MG63 (cell line): ENCODE measurements at regions not wholly inside any gene's neighbourhood (a gene's known extent, or its start where the extent isn't known, plus 50 kb on each side); places are given as distances from the start of the nearest gene placed in this dataset.
"Not testable (repeated sequence)": the region's sequence is repeated elsewhere in the genome, so short reads cannot be mapped to it uniquely, and the experiment has no call there.

ENCODE experiments used
- DNase-seq: peaks from one replicate; pipeline ENCODE4 v3.0.0-alpha.2; 2020
- H3K27me3 ChIP-seq: fragments of 250-450 bp; sonication (Bioruptor Pico); 2 replicates; pipeline ENCODE4 v1.5.1; 2020; ENCODE audit warnings: mild to moderate bottlenecking, moderate library complexity
- H3K36me3 ChIP-seq: fragments of 250-450 bp; sonication (Bioruptor Pico); 2 replicates; pipeline ENCODE4 v1.5.1; 2020; ENCODE audit warnings: mild to moderate bottlenecking, moderate library complexity
- H3K4me3 ChIP-seq: fragments of 250-450 bp; sonication (Bioruptor Pico); 2 replicates; pipeline ENCODE4 v1.5.1; 2020; ENCODE audit warnings: mild to moderate bottlenecking, moderate library complexity
- H3K9me3 ChIP-seq: fragments of 250-450 bp; sonication (Bioruptor Pico); 2 replicates; pipeline ENCODE4 v1.5.1; 2020; ENCODE audit warnings: mild to moderate bottlenecking, moderate library complexity

DNA sequence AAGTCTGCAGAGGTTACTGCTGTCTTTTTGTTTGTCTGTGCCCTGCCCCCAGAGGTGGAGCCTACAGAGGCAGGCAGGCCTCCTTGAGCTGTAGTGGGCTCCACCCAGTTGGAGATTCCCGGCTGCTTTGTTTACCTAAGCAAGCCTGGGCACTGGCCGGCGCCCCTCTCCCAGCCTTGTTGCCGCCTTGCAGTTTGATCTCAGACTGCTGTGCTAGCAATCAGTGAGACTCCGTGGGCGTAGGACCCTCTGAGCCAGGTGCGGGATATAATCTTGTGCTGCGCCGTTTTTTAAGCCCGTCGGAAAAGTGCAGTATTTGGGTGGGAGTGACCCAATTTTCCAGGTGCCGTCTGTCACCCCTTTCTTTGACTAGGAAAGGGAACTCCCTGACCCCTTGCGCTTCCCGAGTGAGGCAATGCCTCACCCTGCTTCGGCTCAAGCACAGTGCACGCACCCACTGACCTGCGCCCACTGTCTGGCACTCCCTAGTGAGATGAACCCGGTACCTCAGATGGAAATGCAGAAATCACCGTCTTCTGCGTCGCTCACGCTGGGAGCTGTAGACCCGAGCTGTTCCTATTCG, 198.9 kb upstream of the ECI2 start:
- H3K9me3 ChIP-seq, H3K36me3 ChIP-seq, DNase-seq, H3K4me3 ChIP-seq, H3K27me3 ChIP-seq: not testable (repeated sequence)

DNA sequence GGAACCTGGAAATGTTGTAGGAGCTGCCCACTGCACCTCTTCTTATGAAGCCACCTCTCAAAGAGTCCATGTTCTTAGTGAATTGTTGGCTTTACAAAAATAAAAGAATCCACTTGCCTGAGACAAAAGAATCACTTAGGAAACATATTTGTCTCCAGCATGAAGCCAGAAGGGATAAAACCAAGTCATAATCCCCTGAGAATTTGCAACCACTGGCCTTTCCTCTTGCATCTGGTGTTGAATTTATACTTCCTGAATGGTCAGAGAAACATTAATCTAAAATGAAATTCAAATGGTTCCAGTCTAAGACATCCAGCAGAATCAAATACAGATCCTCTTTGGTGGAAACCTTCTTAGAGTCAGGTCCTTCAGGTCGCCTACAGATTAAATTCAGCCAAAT, 192.5 kb upstream of the ECI2 start:
- no peak for DNase-seq
- H3K36me3 ChIP-seq: no peaks in the 10 kb centered on the region
- H3K27me3 ChIP-seq: no peaks in the 10 kb centered on the region
- no peaks in the 10 kb centered on the region for H3K9me3 ChIP-seq
- no peak overlapping the region for H3K4me3 ChIP-seq

DNA sequence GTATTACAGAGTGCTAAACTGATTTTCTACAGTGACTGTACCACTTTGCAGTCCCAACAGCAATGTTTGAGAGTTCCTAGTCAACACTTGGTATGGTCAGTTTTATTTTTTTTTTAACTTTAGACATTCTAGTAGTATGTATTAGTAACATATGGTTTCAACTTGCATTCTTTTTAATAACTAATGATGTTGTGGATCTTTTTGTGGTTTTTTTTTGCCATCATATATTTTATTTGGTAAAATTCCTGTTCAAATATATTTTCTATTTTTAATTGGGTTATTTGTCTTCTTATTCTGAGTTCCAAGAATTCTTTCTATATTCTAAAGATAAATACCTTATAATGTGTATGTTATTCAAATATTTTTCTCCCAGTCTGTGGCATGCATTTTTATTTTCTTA, 189.4 kb upstream of the ECI2 start:
- Histone ChIP-seq H3K4me3 (no peak overlapping the region), H3K9me3 (no peaks in the 10 kb centered on the region), H3K36me3 (no peaks in the 10 kb centered on the region), H3K27me3 (no peaks in the 10 kb centered on the region)
- no peak for DNase-seq

DNA sequence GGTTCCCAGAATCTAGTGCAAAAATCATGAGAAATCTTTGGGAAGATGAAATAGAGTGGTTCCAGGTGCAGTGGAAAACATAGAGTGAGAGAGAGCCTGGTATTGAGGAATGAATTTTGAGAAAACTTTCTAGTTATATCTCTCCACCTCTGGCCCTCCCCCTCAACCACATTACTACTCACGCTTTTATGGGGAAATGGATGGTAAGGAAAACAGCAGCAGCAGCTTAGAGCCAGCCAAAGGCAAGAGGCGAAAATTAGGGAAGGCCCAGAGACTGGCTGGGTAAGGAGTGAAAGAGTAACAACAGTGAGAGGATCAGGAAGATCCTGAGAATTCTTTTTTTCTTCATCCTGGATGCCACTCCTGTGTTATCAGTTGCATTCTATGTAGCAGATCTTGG, 187.9 kb upstream of the ECI2 start:
- H3K9me3 ChIP-seq: no peaks in the 10 kb centered on the region
- H3K4me3 ChIP-seq: no peak overlapping the region
- H3K27me3 ChIP-seq: no peaks in the 10 kb centered on the region
- no peak for DNase-seq
- no peaks in the 10 kb centered on the region for H3K36me3 ChIP-seq

DNA sequence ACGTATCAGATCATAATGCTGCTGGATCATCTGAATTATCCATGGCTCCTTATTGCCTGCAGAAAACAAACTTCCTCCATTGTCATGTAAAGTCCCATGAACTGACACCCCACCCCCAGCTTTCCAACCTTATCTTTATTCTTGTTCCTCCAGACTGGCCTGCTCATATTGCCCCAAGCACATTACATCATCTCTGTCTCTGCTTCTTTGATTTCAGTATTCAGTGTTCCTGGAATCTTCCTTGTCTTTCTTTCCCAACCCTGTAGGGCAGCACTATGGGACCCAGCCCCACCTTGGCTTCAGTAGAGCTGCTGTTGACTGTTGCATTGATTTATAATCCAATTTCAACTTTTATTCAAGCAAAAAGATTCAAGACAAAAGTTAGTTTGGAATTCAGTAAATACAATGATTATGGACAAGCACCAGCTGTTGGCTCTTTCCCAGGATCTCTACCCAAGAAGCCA, 187.5 kb upstream of the ECI2 start:
- no peak for DNase-seq
- Histone ChIP-seq H3K9me3 (no peaks in the 10 kb centered on the region), H3K4me3 (no peak overlapping the region), H3K36me3 (no peaks in the 10 kb centered on the region), H3K27me3 (no peaks in the 10 kb centered on the region)

DNA sequence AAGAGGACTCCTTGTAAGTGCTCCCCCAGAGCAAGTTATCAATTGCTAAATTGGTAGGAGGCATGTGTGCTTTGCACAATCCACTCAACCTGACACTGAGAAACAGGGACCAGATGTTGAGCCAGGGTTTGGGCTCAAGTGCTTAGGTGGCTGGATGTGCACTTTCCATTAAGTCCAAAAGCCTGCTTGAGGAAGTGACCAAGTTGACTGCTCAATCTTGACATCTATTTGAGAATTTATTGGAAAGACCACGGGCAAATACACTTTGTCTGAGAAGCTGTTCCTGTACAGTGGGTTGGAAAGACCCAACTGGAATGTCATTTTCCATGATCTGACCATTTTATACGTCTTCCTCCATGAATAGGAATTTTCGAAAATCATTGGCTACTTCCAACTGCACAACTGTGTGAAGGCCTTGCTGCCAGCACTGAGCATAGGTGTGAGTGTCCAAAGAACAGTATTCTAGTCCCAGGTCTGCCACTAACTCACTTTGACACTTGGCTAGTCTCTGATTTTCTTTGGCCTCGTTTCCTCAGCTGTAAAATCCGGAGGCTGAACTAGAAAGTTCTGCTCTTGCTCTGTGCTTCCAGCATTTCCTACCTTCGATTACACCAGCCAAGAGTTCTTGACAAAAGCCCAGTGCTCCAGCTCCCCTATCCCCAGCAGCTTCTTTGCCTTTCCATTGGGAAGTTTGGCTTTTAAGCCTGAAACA, 186.9 kb upstream of the ECI2 start:
- Histone ChIP-seq H3K36me3 (no peaks in the 10 kb centered on the region), H3K4me3 (no peak overlapping the region), H3K9me3 (no peaks in the 10 kb centered on the region), H3K27me3 (no peaks in the 10 kb centered on the region)
- DNase-seq: no peak

DNA sequence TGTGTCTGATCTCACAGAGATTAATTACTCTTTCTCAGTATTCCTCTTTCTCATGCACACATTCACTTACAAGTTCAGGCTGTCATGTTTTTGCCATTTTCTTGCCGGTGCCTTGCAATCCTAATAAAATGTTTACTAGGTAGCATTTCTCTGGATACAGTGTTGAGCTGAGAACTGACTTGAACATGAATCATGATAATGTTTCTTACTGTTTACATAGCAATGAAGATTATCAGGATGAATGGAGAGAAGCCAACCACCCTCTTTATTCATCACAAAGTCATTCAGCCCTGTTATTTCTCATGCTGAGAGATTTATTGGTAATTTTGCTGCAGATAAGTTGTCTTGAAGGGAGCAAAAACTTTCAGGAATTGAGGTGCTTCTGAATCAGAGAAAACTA, 185.5 kb upstream of the ECI2 start:
- H3K27me3 ChIP-seq: no peaks in the 10 kb centered on the region
- no peak overlapping the region for H3K4me3 ChIP-seq
- H3K9me3 ChIP-seq: no peaks in the 10 kb centered on the region
- no peaks in the 10 kb centered on the region for H3K36me3 ChIP-seq
- DNase-seq: peak; percentile 5

DNA sequence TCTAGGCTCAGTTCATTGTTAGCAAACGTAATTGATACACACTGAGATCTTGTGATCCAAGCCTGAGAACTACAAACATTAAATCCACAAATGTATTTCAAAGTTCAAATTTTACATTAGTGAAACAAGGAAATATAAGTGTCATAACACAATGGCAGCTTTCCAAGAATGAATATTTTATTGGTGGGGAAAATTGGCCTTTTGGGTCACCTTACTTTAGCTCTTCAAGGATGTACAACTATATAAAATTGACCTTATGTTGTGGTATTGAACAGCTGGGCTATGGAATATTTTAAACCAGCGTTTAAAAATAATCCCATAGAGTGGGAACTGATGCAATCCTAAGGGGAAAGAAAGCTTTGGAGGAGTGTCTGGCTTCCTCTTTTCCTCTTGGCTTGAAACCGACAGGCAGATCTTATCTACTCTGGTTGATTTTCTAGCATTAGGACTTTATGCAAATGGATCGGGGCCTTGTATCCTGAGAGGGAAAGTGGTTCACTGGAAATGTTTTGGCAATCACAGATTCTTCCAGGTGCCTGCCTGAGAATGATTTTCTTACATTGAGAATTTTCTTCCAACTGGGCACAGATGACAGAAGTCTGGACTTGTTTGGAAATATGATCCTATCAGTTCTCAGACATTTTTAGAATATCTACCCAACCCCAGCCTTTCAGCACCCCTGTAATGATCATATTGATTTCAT, 184.8 kb upstream of the ECI2 start:
- H3K36me3 ChIP-seq: no peaks in the 10 kb centered on the region
- no peaks in the 10 kb centered on the region for H3K9me3 ChIP-seq
- no peak for DNase-seq
- no peaks in the 10 kb centered on the region for H3K27me3 ChIP-seq
- no peak overlapping the region for H3K4me3 ChIP-seq

DNA sequence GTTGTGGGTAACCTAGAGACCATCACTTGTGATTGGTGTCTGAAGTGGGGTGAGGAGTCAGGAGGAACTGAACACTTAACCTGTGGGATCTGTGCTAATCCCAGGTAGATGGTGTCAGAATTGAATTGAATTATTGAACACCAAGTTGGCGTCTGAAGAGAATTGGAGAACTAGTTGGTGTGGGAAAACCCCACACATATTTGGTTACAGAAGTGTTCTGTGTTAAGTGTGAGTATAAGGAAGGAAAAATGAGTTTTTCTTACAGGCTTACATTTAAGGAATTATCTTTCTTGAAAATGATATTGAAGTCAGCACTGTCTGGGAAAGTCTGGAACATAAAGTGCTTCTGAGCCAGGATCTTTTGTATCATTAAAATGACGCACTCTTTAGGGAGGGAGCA, 182.9 kb upstream of the ECI2 start:
- DNase-seq: no peak
- Histone ChIP-seq H3K36me3 (no peaks in the 10 kb centered on the region), H3K9me3 (peaks cover 8% of the 10 kb centered on the region; the same call in 1 of the 2 replicates), H3K4me3 (no peak overlapping the region), H3K27me3 (no peaks in the 10 kb centered on the region)

DNA sequence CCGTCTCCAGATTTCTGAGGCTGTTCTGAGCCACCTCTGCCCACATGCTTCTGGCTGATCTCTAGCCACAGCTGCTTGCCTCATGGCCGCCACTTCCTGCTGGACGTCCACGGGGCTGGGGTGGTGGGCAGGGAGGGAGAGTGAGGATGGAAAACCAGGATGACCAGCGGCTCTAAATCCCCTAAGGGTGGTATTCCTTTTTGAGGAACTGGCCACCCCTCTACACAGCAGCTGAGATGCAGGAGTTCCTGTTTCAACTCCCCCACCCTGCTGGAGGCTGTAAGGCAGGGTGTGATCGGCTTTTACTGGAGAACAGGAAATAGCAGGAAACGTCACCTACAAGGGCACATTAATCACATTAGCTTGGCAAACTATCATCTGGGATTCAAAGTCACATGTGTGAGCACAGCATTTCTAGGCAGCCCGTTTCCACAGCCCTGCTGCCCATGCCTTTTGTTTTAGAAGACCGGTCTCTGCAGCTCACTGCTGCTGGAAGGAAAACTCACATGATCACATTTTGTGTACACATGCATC, 181.6 kb upstream of the ECI2 start:
- no peaks in the 10 kb centered on the region for H3K36me3 ChIP-seq
- peaks cover 8% of the 10 kb centered on the region; the same call in 1 of the 2 replicates for H3K9me3 ChIP-seq
- H3K4me3 ChIP-seq: no peak overlapping the region
- H3K27me3 ChIP-seq: no peaks in the 10 kb centered on the region
- peak; percentile 12 for DNase-seq

DNA sequence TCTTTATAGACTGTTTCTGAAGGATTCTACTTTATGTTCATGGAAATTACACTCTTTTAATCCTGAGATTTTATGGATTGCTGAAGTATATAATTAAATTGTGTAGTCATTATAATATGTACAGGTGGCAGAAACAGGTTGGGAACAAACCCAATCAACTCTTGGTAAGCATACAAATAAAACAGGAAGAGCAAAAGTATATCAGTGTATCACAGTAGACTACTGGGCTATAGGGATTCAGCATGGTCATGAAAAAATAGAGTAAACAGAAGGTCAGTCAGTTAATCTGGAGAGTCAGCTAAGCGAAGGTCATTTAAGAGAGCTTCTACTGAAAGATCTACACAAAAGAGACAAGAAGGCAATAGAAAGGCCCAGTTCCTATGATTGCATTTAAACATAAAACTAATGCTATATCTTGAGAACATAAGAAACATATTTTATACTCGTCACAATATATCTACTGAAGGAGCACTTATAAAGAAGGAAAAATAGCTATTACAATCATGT, 178.9 kb upstream of the ECI2 start:
- Histone ChIP-seq H3K9me3 (peaks cover 8% of the 10 kb centered on the region; the same call in 1 of the 2 replicates), H3K27me3 (no peaks in the 10 kb centered on the region), H3K36me3 (no peaks in the 10 kb centered on the region), H3K4me3 (no peak overlapping the region)
- no peak for DNase-seq

DNA sequence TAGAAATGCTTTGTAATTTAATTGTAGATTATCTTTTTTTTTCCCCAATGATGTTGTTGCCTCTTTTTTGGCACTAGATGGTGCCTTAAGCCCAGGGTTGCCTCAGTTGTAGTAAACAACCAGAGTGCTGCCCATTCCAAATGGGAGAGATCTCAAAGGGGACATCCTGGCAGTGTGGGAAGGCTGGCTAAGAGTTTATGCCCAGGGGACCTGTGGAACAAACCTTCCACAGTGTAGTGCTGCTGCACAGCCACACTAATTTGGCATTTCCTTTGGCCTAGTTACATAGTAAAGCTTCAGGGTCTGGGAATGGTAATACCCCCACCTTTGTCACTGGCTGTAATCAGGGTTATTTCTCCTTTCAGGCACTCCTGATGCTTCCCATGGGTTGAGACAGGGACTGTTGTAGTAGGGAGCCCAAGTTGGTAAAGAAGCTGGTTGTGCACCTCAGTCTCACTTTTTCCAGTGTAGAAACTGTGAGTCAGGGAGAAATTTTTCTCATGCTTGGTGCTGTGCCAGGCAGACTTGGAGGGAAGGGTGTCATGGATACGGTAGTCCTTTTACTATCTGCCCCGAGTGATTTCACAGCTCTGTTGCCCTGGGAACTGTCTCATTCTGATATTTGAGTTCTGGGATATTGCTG, 177.8 kb upstream of the ECI2 start:
- H3K4me3 ChIP-seq: no peak overlapping the region
- H3K36me3 ChIP-seq: no peaks in the 10 kb centered on the region
- peak; percentile 71 for DNase-seq
- H3K9me3 ChIP-seq: peaks cover 8% of the 10 kb centered on the region; the same call in 1 of the 2 replicates
- H3K27me3 ChIP-seq: no peaks in the 10 kb centered on the region

DNA sequence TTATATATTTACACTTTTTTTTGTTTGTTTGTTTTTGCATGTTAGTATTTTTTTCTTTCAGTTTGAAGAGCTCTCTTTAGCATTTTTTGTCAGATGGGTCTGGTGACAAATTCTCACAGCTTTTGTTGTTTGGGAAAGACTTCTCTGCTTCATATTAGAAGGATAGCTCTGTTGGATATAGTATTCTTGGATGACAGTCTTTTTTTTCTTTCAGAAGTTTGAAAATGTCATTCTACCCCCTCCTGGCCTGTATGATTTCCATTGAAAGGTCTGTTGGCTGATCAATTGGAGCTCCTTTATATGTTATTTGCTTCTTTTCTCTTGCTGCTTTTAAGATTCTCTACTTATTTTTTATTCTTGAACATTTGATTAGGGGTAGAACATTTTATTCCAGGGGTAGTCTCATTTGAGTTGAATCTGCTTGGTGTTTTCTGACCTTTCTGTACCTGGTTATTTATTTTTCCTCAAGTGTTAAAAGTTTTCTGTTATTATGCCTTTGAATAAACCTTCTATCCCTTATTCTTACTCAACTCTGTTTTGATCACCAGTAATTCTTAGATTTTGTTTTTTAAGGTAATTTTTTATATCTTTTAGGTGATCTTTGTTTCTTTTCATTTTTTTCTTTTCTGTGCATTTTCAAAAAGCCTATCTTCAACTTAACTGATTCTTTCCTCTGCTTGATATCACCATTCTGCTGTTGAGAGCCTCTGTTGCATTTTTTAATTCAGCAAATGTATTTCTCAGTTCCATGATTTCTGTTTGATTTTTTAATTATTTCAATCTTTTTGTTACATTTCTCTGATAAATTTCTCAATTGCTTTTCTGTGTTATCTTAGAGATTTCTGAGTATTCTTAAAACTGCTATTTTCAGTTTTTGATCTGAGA, 176.8 kb upstream of the ECI2 start:
- Histone ChIP-seq H3K9me3 (peaks cover 8% of the 10 kb centered on the region; the same call in 1 of the 2 replicates), H3K27me3 (no peaks in the 10 kb centered on the region), H3K4me3 (no peak overlapping the region), H3K36me3 (no peaks in the 10 kb centered on the region)
- DNase-seq: no peak

DNA sequence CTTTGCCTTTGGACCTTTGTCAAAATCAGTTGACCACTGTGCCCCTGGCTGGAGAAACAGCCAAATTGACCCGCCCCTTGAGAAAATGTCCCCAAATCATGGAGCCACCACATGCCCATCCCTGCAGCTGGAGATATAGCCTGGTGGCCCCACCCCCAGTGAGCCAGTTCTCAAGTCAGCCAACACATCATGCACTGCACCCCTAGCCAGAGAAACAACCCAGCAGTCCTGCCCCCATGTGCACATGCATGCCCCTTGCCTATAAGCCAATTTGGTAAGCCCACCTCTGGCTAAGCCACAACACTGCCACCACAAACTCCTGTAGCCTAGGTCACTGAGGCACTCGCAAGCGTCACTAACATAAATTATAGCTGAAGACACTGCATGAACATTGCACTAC, 174.2 kb upstream of the ECI2 start:
- H3K4me3 ChIP-seq: no peak overlapping the region
- no peaks in the 10 kb centered on the region for H3K36me3 ChIP-seq
- H3K9me3 ChIP-seq: peaks cover 4% of the 10 kb centered on the region; the same call in 1 of the 2 replicates
- no peak for DNase-seq
- no peaks in the 10 kb centered on the region for H3K27me3 ChIP-seq

DNA sequence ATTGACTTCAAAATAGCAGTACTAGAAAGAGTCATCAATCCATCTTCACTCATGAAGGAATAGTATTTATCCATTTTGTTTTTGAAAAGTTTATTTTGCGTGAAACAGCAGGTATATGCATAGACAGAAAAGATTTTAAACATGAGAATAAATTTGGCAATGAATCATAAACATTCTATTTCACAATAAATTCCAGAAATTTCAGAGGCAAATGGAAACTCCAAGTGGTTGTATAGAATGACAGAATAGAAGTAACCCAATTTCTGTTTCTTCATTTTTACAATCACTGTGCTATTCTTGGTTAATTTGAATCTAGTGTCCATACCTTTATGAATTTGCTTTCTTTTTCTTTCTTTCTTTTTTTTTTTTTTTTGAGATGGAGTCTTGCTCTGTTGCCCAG, 173.0 kb upstream of the ECI2 start:
- no peak for DNase-seq
- H3K4me3 ChIP-seq: no peak overlapping the region
- H3K27me3 ChIP-seq: no peaks in the 10 kb centered on the region
- no peaks in the 10 kb centered on the region for H3K36me3 ChIP-seq
- H3K9me3 ChIP-seq: no peaks in the 10 kb centered on the region; the same call in 1 of the 2 replicates

DNA sequence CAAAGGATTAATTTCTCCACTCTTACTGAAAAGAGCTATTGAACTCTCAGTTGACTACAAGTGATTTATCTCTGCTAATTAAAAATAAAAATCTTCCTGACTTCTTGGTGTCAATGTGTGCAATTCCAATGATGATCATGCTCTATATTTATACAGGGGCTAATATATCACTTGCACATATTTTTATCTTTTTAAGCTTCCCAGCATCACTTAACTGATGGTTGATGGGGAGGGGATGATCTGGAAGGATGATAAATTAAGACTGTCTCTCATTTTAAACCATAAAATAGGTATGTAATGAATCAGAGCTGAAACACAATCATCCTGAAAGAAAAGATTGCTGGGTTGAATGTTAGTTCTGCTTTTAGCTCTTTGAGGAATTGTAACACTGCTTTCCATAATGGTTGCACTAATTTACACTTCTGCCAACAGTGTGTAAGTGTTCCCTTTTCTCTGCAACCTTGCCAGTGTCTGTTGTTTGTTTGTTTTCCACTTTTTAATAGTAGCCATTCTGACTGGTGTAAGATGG, 169.6 kb upstream of the ECI2 start:
- Histone ChIP-seq H3K36me3 (no peaks in the 10 kb centered on the region), H3K27me3 (no peaks in the 10 kb centered on the region), H3K9me3 (no peaks in the 10 kb centered on the region), H3K4me3 (no peak overlapping the region)
- DNase-seq: no peak
